GM10266 (cell line): ENCODE measurements at regions not wholly inside any gene's neighbourhood (a gene's known extent, or its start where the extent isn't known, plus 50 kb on each side); places are given as distances from the start of the nearest gene placed in this dataset.
"Not testable (repeated sequence)": the region's sequence is repeated elsewhere in the genome, so short reads cannot be mapped to it uniquely, and the experiment has no call there.

Experiments used
- DNase-seq: peaks from one replicate; pipeline ENCODE4 v3.0.0; 2012; ENCODE audit errors: extremely low spot score
- TF ChIP-seq, protein P1 (sequence below): IDR thresholded peaks from 2 replicates; pipeline ENCODE4 v1.5.1; 2012; ENCODE audit warnings: mild to moderate bottlenecking, low read depth; ENCODE audit not compliant: control insufficient read depth, insufficient read depth; ENCODE audit errors: missing control alignments

- TF ChIP-seq, protein P1, sequence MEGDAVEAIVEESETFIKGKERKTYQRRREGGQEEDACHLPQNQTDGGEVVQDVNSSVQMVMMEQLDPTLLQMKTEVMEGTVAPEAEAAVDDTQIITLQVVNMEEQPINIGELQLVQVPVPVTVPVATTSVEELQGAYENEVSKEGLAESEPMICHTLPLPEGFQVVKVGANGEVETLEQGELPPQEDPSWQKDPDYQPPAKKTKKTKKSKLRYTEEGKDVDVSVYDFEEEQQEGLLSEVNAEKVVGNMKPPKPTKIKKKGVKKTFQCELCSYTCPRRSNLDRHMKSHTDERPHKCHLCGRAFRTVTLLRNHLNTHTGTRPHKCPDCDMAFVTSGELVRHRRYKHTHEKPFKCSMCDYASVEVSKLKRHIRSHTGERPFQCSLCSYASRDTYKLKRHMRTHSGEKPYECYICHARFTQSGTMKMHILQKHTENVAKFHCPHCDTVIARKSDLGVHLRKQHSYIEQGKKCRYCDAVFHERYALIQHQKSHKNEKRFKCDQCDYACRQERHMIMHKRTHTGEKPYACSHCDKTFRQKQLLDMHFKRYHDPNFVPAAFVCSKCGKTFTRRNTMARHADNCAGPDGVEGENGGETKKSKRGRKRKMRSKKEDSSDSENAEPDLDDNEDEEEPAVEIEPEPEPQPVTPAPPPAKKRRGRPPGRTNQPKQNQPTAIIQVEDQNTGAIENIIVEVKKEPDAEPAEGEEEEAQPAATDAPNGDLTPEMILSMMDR: no peak
- no peak for DNase-seq
Observed at GRCh38 chr6:51468704-51469103, 618.7 kb downstream of the PKHD1 start.

GRCh38 chr6:51472745-51473487 lies 614.5 kb downstream of the PKHD1 start:
- TF ChIP-seq, protein P1: no peak
- DNase-seq: no peak

GRCh38 chr6:51474022-51474975 lies 613.1 kb downstream of the PKHD1 start:
- no peak for DNase-seq
- TF ChIP-seq, protein P1: no peak

GRCh38 chr6:51477711-51478311 lies 609.6 kb downstream of the PKHD1 start:
- TF ChIP-seq, protein P1: no peak
- no peak for DNase-seq

DNA sequence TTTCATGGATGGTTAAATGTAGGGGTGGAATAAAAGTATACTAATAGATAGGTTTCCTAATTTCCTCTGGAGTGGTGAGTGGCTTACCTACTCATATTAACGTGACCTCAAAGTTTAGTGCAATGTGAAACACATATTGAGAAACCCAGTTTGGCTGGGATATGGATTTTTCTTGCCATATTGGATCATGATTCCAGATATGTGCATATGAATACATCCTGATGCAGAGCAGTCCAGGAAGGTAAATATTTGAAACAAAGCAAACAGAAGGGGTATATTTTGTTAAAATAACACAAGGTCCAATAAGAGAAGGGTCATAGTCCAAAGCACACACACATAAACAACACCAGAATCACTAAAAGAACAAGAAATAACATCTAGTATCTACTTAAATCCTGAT lies 608.1 kb downstream of the PKHD1 start:
- DNase-seq: no peak
- TF ChIP-seq, protein P1: no peak

GRCh38 chr6:51480040-51480439 lies 607.4 kb downstream of the PKHD1 start:
- no peak for DNase-seq

GRCh38 chr6:51485869-51486268 lies 601.5 kb downstream of the PKHD1 start:
- not testable (repeated sequence) for DNase-seq

More at GRCh38 chr6:51480040-51480439, 607.4 kb downstream of the PKHD1 start:
- TF ChIP-seq, protein P1: no peak
